ENCODE measurements at regions not wholly inside any gene's neighbourhood (a gene's known extent, or its start where the extent isn't known, plus 50 kb on each side); places are given as distances from the start of the nearest gene placed in this dataset.
"Not testable (repeated sequence)": the region's sequence is repeated elsewhere in the genome, so short reads cannot be mapped to it uniquely, and the experiment has no call there.

DNA sequence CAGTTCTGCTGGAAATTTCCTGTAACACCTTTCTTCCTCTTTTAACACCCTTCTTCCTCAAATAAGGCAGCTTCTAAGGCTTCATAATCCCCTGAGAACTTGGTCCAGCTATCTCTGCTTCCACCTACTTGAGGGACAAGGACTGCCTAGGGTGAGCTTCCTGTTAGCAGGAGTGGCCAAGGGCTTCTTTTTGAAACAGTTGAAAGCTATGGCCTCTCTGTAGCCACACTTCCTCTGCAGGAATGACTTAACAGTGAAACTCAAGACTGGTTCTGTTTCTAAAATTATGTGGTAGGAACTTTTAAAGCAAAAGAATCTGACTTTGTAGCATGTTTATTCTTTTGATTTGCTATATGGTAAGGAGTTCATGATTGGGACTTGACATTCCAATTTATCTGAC is 108.5 kb upstream of the WDR1 start:
- H3K9me3 ChIP-seq: no peaks in the 10 kb centered on the region
- no peak overlapping the region for H3K27ac ChIP-seq
- no peaks in the 10 kb centered on the region for H3K27me3 ChIP-seq
- TF ChIP-seq CTCF (IDR thresholded peaks at IDR 0.05): no peak
- intact Hi-C loops (cut with DNase I; ENCODE audit: low total_unique reads): no loop called here
- H3K36me3 ChIP-seq: no peaks in the 10 kb centered on the region
- no peak overlapping the region for H3K4me3 ChIP-seq
- peaks cover 0 to 23% (median 10%) of the 10 kb centered on the region in 4 donors for H3K4me1 ChIP-seq
- DNase-seq: no peak

- Histone ChIP-seq H3K36me3 (no peaks in the 10 kb centered on the region), H3K4me3 (no peak overlapping the region), H3K4me1 (peaks cover 0 to 23% (median 10%) of the 10 kb centered on the region in 4 donors), H3K27ac (no peak overlapping the region), H3K27me3 (no peaks in the 10 kb centered on the region), H3K9me3 (no peaks in the 10 kb centered on the region)
- no peak for DNase-seq
- TF ChIP-seq CTCF (IDR thresholded peaks at IDR 0.05): no peak
- intact Hi-C loops (cut with DNase I; ENCODE audit: low total_unique reads): no loop called here
These were observed 107.2 kb upstream of the WDR1 start for GRCh38 chr4:10223782-10224181.

GRCh38 chr4:10213481-10213880 is 96.9 kb upstream of the WDR1 start:
- H3K9me3 ChIP-seq; H3K36me3 ChIP-seq; H3K4me1 ChIP-seq; DNase-seq; H3K27me3 ChIP-seq; intact Hi-C loops (cut with DNase I; ENCODE audit: low total_unique reads); H3K4me3 ChIP-seq; H3K27ac ChIP-seq: not testable (repeated sequence)

DNA sequence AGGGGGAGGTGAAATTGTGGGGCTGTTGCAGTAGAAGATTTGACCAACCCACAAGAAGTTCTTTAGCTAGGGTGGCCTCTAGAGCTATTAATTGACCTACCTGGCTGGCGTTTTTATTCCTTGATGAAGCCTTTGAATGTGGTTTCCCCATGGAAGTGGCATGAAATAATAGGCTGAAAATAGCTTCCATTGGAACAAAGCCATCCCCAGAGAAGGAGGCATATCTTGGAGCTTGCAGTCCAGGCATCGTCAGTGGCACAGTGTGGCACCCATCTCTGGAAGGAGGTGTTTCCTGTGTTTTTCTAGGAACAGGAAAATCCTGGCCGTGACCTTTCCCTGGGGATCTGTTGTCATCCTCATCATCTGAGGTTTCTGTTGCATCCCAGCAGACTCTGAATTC is 96.3 kb upstream of the WDR1 start:
- H3K4me3 ChIP-seq: no peak overlapping the region
- H3K36me3 ChIP-seq: no peaks in the 10 kb centered on the region
- intact Hi-C loops (cut with DNase I; ENCODE audit: low total_unique reads): no loop called here
- no peak overlapping the region for H3K27ac ChIP-seq
- TF ChIP-seq CTCF (IDR thresholded peaks at IDR 0.05): no peak
- no peaks in the 10 kb centered on the region for H3K9me3 ChIP-seq
- H3K27me3 ChIP-seq: no peaks in the 10 kb centered on the region
- no peak for DNase-seq
- H3K4me1 ChIP-seq: no peaks in the 10 kb centered on the region

DNA sequence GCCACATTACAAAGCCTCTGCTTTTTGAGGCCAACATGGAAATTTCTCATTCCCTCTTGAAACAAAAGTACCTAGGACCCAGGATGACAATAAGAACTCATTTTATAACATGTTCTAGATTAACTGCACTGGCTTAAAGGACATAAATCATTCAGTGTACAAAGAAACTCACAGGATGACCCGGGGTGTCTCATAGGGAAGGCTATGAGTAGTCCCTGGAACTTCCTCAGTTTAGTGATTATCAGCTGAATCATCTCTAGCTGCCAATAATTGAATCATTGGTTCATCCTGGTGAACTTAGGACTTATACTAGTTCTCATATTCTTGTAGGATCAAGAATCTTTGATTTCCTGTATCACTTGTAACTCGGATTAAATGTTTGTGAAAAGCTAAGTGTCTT is 95.8 kb upstream of the WDR1 start:
- Histone ChIP-seq H3K4me1 (no peaks in the 10 kb centered on the region), H3K27me3 (no peaks in the 10 kb centered on the region), H3K27ac (no peak overlapping the region), H3K9me3 (no peaks in the 10 kb centered on the region), H3K36me3 (no peaks in the 10 kb centered on the region), H3K4me3 (no peak overlapping the region)
- DNase-seq: no peak
- intact Hi-C loops (cut with DNase I; ENCODE audit: low total_unique reads): no loop called here
- TF ChIP-seq CTCF (IDR thresholded peaks at IDR 0.05): no peak

- Histone ChIP-seq H3K27me3 (no peaks in the 10 kb centered on the region), H3K4me1 (no peaks in the 10 kb centered on the region), H3K4me3 (no peak overlapping the region), H3K36me3 (no peaks in the 10 kb centered on the region), H3K27ac (no peak overlapping the region), H3K9me3 (no peaks in the 10 kb centered on the region)
- intact Hi-C loops (cut with DNase I; ENCODE audit: low total_unique reads): no loop called here
- TF ChIP-seq CTCF (IDR thresholded peaks at IDR 0.05): no peak
- no peak for DNase-seq
These were observed 90.5 kb upstream of the WDR1 start for GRCh38 chr4:10207116-10207515.

Measured in tibial artery (tissue), 4 donors.